Thymus (tissue), 11 donors: ENCODE measurements at regions not wholly inside any gene's neighbourhood (a gene's known extent, or its start where the extent isn't known, plus 50 kb on each side); places are given as distances from the start of the nearest gene placed in this dataset.

ENCODE experiments used
- DNase-seq, 9 donors: peaks; one replicate each; pipeline ENCODE4 v3.0.0-alpha.2; 2013; ENCODE audit warnings: low spot score in 9 of 9, low read depth in 6 of 9, missing footprints in 1 of 9
- H3K27ac ChIP-seq, 2 donors: one replicate each; pipeline ENCODE4 v1.5.1; 2013; ENCODE audit warnings: control low read depth in 1 of 2, low read depth in 1 of 2, low read length in 1 of 2, mild to moderate bottlenecking in 1 of 2, moderate library complexity in 1 of 2
- H3K27me3 ChIP-seq, 2 donors: one replicate each; pipeline ENCODE4 v1.5.1; 2013; ENCODE audit warnings: low read length in 1 of 2; ENCODE audit not compliant: control insufficient read depth in 2 of 2, insufficient read depth in 1 of 2
- H3K36me3 ChIP-seq, 2 donors: one replicate each; pipeline ENCODE4 v1.5.1; 2013; ENCODE audit warnings: low read length in 1 of 2, mild to moderate bottlenecking in 1 of 2, moderate library complexity in 1 of 2; ENCODE audit not compliant: control insufficient read depth in 2 of 2, insufficient read depth in 2 of 2
- H3K4me1 ChIP-seq, 2 donors: one replicate each; pipeline ENCODE4 v1.5.1; 2013; ENCODE audit warnings: low read length in 2 of 2; ENCODE audit not compliant: control insufficient read depth in 2 of 2, insufficient read depth in 2 of 2
- H3K4me3 ChIP-seq, 2 donors: one replicate each; pipeline ENCODE4 v1.5.1; 2013; ENCODE audit warnings: low read length in 2 of 2, control low read depth in 1 of 2, mild to moderate bottlenecking in 1 of 2
- H3K9me3 ChIP-seq, 2 donors: one replicate each; pipeline ENCODE4 v1.5.1; 2013; ENCODE audit warnings: low read length in 1 of 2, mild to moderate bottlenecking in 1 of 2; ENCODE audit not compliant: control insufficient read depth in 2 of 2, insufficient read depth in 1 of 2
- WGBS: extraction: QIAGEN DNeasy Blood & Tissue Kit; methylation state at CpG from one replicate; pipeline ENCODE4 v1.1.7; 2013; 5-methylcytosine and 5-hydroxymethylcytosine counted together
- donor health status: healthy.

GRCh38 chr5:20694121-20694520, 706.1 kb upstream of the CDH18 start:
- Histone ChIP-seq H3K4me1 (no peaks in the 10 kb centered on the region), H3K4me3 (no peak overlapping the region), H3K36me3 (no peaks in the 10 kb centered on the region), H3K27me3 (no peaks in the 10 kb centered on the region), H3K9me3 (no peaks in the 10 kb centered on the region), H3K27ac (no peak overlapping the region)
- 36% methylated on average over 2 of the region's 2 CpGs for WGBS
- DNase-seq: no peak

DNA sequence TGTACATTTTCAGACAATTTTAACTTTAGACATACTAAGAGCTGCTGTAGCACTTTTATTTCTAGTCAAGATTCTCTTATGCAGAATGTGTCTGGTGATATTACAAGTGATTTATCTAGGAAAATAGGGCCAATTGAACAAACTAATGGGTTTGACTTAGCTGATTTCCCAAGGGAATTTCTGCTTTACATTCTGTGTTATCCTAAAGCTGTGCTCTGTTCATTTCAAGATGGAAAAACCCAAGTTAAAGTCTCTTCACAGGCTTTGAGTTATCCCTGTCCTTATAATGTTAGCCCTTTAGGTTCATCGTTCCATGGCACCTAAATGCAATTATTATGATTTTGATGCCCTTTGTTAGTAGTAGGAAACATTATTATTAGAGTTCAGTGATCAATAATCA, 704.9 kb upstream of the CDH18 start:
- H3K4me3 ChIP-seq: no peak overlapping the region
- no peaks in the 10 kb centered on the region for H3K9me3 ChIP-seq
- no peaks in the 10 kb centered on the region for H3K36me3 ChIP-seq
- H3K27me3 ChIP-seq: no peaks in the 10 kb centered on the region
- 89% methylated on average over 1 of the region's 1 CpG for WGBS
- DNase-seq: no peak
- no peak overlapping the region for H3K27ac ChIP-seq
- H3K4me1 ChIP-seq: no peaks in the 10 kb centered on the region

DNA sequence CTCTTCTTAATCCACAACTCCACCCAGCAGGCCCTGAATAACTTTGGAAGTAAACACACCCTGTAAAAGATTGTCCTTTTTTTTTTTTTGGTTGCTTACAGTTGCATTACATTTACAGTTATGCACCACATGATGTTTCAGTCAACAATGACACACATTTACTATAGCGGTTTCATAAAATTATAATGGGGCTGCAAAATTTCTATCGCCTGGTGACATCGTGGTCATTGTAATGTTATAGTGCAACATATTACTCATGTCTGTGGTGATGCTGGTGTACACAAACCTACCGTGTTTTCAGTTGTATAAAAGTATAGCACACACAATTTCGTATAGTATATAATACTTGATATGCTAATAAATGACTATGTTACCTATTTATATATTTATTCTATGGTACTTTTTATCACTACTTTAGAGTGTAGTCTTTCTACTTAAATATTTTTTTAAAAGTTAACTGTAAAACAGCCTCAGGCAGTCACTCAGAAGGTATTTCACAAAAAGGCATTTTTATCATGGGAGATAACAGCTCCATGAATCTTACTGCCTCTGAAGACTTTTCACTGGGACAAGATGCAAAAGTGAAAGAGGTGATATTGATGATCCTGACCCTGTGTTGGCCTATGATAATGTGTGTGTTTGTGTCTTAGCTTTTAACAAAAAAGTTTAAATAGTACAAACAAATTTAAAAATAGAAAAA, 695.4 kb upstream of the CDH18 start:
- no peaks in the 10 kb centered on the region for H3K27me3 ChIP-seq
- 96% methylated on average over 5 of the region's 5 CpGs for WGBS
- H3K4me3 ChIP-seq: no peak overlapping the region
- no peaks in the 10 kb centered on the region for H3K9me3 ChIP-seq
- H3K27ac ChIP-seq: no peak overlapping the region
- no peaks in the 10 kb centered on the region for H3K4me1 ChIP-seq
- no peaks in the 10 kb centered on the region for H3K36me3 ChIP-seq
- no peak for DNase-seq

DNA sequence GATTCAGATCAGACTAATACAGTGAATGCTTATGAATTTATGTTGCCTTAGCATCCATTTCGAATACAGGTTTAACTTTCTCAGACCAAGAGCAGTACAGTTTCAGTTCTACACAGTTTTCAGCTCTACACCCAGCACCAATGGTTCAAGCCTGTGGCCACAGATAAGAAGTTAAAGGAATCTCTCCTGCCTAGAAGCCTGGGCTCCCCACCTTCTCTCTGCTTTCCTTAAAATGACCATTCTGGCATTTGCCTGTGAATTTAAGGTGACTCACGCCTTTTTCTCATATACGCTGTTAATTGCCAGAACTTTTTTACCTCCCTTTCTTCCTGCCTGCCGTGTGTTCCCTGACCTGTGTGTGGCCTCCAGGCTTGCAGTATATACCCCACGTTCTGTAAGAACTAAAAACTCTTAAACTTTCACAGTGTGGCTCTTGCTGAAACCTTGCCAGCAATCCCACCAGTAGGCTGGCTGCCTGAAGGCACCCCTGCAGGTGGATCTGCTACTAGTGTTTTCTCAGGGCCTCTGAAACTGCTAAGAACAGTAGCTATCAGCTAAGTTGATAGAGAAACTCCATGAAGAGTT, 692.8 kb upstream of the CDH18 start:
- Histone ChIP-seq H3K4me3 (no peak overlapping the region), H3K4me1 (no peaks in the 10 kb centered on the region), H3K27ac (no peak overlapping the region), H3K27me3 (no peaks in the 10 kb centered on the region), H3K36me3 (no peaks in the 10 kb centered on the region), H3K9me3 (no peaks in the 10 kb centered on the region)
- WGBS: 87% methylated on average over 5 of the region's 5 CpGs
- DNase-seq: no peak

GRCh38 chr5:20678814-20679298, 690.9 kb upstream of the CDH18 start:
- H3K27ac ChIP-seq: no peak overlapping the region
- no peaks in the 10 kb centered on the region for H3K4me1 ChIP-seq
- no peaks in the 10 kb centered on the region for H3K9me3 ChIP-seq
- no peak overlapping the region for H3K4me3 ChIP-seq
- H3K36me3 ChIP-seq: no peaks in the 10 kb centered on the region
- H3K27me3 ChIP-seq: no peaks in the 10 kb centered on the region
- 93% methylated on average over 1 of the region's 1 CpG for WGBS
- no peak for DNase-seq

DNA sequence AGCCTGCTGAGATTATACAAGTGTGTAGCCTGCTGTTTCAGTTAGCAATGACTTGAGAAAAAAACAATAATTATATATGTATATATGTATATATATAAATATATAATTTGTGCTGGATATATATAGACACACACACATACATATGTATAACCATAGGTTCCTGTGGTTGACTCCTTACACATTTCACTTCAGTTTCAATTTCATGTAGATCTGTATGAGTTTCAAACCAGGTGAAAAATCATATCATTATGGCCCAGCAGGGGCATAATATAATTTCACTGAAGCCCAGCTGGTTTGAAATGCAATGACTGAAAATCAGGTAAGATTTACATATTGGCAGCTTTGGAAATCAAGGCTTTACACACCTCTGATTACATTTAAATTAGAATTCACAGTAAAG, 690.4 kb upstream of the CDH18 start:
- H3K27me3 ChIP-seq: no peaks in the 10 kb centered on the region
- no peak overlapping the region for H3K4me3 ChIP-seq
- H3K4me1 ChIP-seq: no peaks in the 10 kb centered on the region
- no peaks in the 10 kb centered on the region for H3K36me3 ChIP-seq
- H3K27ac ChIP-seq: no peak overlapping the region
- no peaks in the 10 kb centered on the region for H3K9me3 ChIP-seq
- DNase-seq: no peak

GRCh38 chr5:20660588-20660987, 672.6 kb upstream of the CDH18 start:
- H3K27ac ChIP-seq: no peak overlapping the region
- H3K9me3 ChIP-seq: no peaks in the 10 kb centered on the region
- no peaks in the 10 kb centered on the region for H3K4me1 ChIP-seq
- H3K4me3 ChIP-seq: no peak overlapping the region
- no peaks in the 10 kb centered on the region for H3K27me3 ChIP-seq
- H3K36me3 ChIP-seq: no peaks in the 10 kb centered on the region
- whole genome bisulfite sequencing: 93% methylated on average over 3 of the region's 3 CpGs
- no peak for DNase-seq

- Histone ChIP-seq H3K4me3 (no peak overlapping the region), H3K4me1 (no peaks in the 10 kb centered on the region), H3K9me3 (peaks cover 0 to 3% of the 10 kb centered on the region in 2 donors), H3K27me3 (no peaks in the 10 kb centered on the region), H3K36me3 (no peaks in the 10 kb centered on the region), H3K27ac (no peak overlapping the region)
- DNase-seq: no peak
These were observed 668.3 kb upstream of the CDH18 start for GRCh38 chr5:20656262-20656661.

DNA sequence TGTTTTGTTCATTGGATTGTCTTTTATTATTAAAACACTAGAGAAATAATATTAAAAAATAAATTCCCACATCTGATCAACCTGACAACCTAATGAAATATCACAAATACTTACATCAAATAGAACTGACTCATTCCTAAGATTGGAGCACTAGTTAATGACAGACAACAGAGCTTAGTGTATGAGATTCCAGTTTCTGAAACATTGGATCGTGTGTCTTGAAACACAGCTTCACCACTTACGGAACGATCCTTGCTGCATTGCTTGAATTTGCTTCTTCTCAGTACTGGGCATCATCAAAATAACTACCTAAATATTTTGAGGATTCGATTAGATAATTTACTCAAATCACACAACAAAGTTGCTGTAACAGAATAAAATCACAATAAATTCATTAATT, 667.2 kb upstream of the CDH18 start:
- H3K4me1 ChIP-seq: no peaks in the 10 kb centered on the region
- WGBS: 93% methylated on average over 4 of the region's 4 CpGs

More for the DNA sequence above, 667.2 kb upstream of the CDH18 start:
- DNase-seq: no peak
- peaks cover 0 to 3% of the 10 kb centered on the region in 2 donors for H3K9me3 ChIP-seq
- no peak overlapping the region for H3K27ac ChIP-seq
- no peaks in the 10 kb centered on the region for H3K27me3 ChIP-seq
- H3K4me3 ChIP-seq: no peak overlapping the region
- no peaks in the 10 kb centered on the region for H3K36me3 ChIP-seq
